ENCODE measurements at regions not wholly inside any gene's neighbourhood (a gene's known extent, or its start where the extent isn't known, plus 50 kb on each side); places are given as distances from the start of the nearest gene placed in this dataset.
"Not testable (repeated sequence)": the region's sequence is repeated elsewhere in the genome, so short reads cannot be mapped to it uniquely, and the experiment has no call there.

DNA sequence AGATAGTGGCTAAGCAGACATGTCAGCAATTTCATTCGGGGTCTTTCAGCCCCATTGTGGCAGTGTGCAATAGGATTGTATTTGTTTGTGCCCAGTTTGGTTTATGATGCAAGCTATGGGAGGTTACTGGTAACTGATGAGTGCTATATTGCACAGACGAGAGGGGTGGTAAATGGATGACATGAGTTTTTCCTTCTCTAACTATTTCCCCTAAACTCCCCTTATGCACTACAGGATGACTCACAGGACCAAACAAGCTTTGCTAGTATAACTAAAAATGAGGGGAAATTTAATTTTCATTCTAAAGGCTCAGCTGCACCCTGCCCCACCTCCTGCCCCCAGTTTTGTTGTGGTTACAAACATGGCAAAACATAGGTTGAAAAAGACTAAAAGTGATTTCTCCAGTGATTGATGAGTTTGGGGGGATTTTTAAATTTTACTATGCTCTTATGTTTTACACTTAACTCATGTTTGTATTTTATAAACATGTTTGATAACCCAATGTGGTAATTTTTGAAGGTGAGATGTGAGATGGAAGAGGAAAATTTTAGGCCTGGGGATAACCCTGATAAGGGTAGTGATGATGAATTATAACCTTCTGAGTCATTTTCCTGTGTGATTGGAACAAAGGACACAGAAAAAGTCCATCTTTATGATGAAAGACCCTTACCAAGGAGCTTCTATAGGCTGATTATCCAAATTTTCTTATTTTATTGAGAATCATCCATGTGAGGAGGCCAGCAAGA is 60.8 kb upstream of the NAMPT start:
- no peak for DNase-seq (ENCODE audit: low spot score)

DNA sequence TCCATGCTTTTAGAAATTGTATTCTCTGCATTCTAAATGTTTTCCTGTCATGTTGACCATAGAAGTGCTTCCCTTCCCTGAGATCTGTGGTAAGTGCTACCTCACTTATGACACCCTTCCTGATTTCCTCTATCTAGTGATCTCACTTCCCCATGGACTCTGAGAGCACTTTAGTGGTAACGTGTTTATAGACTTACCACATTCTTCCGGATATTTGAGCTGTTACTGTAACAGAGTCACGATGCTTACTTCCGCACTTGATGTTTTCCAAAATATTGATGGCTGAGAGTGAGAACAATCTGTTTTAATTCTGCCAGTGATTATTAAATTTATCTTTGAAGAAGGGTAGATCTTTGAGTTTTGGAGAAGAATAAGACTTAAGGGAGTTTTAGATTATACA is 60.1 kb upstream of the NAMPT start:
- DNase-seq (ENCODE audit: low spot score) = no peak

DNA sequence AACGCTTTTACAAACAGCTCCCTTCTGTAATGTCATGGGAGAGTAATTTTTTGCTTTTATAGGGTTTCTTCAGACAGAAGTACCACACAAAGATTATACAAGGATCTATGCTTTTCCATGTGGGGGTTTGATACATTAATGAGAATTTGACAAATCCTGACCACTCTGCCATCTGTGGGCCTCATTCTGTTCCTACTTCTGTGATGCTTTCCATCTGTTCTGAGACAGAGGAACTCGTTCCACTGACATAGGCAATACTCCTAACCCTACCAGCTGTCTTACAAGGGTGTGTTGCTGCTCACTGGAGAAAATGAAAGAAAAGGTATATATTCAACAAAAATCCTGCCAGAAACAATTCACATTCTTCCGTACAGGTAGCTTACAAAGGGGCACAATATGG is 59.4 kb upstream of the NAMPT start:
- DNase-seq (ENCODE audit: low spot score) = no peak

DNA sequence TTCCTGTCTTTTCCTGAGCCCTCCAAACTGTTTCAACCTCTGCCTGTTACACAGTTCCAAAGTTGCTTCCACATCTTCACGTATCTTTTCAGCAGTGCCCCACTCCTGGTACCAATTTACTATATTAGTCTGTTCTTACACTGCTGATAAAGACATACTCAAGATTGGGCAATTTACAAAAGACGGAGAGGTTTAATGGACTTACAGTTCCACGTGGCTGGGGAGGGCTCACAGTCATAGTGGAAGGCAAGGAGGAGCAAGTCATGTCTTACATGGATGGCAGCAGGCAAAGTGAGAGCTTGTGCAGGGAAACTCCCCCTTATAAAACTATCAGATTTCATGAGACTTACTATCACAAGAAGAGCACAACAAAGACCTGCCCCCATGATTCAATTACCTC is 57.3 kb upstream of the NAMPT start:
- not testable (repeated sequence) for DNase-seq (ENCODE audit: low spot score)

DNA sequence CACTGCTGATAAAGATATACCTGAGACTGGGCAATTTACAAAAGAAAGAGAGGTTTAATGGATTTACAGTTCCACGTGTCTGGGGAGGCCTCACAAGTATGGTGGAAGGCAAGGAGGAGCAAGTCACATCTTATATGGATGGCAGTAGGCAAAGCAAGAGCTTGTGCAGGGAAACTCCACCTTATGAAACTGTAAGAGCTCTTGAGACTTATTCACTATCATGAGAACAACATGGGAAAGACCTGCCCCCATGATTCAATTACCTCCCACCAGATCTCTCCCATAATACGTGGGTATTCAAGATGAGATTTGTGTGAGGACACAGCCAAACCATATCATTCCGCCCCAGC is 55.4 kb upstream of the NAMPT start:
- not testable (repeated sequence) for DNase-seq (ENCODE audit: low spot score)

DNA sequence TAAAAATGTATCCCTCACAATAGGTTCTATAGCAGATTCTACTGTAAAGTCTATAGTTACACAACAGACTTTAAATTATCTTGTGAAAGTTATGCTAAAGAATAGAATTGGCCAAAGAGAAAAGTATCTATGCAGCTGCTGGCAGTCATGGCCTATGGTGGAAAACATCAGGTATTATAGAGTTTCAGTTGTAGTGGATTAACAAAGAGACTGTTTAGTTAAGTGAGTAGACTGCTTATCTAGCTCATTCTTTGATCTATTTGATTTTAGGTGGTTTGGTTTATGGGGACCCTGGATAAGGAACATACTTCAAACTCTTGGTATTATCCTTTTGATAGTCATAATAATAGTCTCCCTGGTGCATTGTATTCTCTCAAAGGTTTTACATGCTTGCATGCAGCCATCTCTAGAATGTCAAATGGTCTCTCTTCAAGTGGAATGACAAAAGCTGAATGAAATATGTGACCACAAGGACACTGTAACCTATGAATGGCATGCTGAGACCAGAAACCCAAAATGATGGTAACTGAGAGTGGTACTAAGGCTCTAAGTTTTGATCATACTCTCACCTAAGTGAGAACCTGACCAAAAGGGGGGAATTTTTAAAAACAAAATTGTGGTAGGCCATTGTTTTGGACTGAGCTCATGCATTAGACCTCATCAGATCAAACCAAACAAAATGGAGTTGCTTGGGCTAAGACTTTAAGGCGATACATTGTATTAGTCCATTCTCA is 54.9 kb upstream of the NAMPT start:
- DNase-seq (ENCODE audit: low spot score) = no peak

DNA sequence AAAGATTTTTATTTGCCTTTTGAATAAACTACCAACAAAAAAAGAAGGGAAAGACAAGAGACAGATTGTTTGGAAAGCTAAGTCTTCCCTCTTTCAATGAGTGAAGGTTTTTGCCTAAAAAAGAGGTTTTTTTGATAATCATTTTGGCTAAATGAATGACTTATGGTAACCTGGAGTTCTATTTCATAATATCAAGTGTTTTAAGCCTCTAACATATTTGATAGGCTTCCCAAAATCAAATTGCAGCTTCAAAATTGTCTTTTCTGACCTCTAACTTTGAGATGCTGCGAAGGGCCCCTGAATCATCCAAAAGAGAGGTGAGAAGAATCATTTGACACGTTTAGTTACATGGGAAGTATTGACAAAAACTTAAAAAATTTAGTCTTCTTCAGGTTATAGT is 53.0 kb upstream of the NAMPT start:
- no peak for DNase-seq (ENCODE audit: low spot score)

DNA sequence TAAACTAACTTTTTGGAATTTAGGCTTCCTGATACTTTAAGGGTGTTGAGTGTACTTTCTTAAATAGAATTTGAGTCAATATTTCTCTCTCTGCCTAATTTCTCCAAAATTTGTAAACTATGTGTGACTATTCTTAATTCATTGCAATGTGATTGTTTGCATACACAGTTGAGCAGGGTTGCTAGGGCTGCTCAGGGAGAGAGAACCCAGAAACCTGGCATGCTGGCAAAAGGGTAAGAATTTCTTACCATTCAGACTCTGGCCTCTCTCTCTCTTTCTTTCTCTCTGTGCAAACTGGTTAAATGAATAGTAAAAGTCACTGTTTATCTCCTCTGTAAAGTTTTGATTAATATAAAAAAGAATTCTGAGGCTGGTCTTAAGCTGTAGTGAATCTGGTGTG is 51.0 kb upstream of the NAMPT start:
- no peak for DNase-seq (ENCODE audit: low spot score)

Measured in HuH-7 (cell line).